HUES6 (cell line): ENCODE measurements at regions not wholly inside any gene's neighbourhood (a gene's known extent, or its start where the extent isn't known, plus 50 kb on each side); places are given as distances from the start of the nearest gene placed in this dataset.

Experiments
- H3K27ac ChIP-seq: 2 replicates; pipeline ENCODE4 v1.7.0; 2013; ENCODE audit warnings: low read depth, mild to moderate bottlenecking, low read length, inconsistent platforms
- H3K27me3 ChIP-seq: 2 replicates; pipeline ENCODE4 v1.6.1; 2013; ENCODE audit warnings: low read length; ENCODE audit not compliant: control insufficient read depth, insufficient read depth
- H3K36me3 ChIP-seq: 2 replicates; pipeline ENCODE4 v1.6.1; 2013; ENCODE audit warnings: low read length; ENCODE audit not compliant: control insufficient read depth, insufficient read depth
- H3K4me1 ChIP-seq: 2 replicates; pipeline ENCODE4 v1.6.1; 2013; ENCODE audit warnings: low read length; ENCODE audit not compliant: control insufficient read depth, insufficient read depth
- H3K4me3 ChIP-seq: 2 replicates; pipeline ENCODE4 v1.5.1; 2013; ENCODE audit warnings: low read depth, low read length
- H3K9ac ChIP-seq: one replicate; pipeline ENCODE4 v1.6.1; 2013; ENCODE audit warnings: mild to moderate bottlenecking, low read length
- H3K9me3 ChIP-seq: 2 replicates; pipeline ENCODE4 v1.6.1; 2013; ENCODE audit warnings: low read depth, low read length; ENCODE audit not compliant: control insufficient read depth, insufficient read depth

DNA sequence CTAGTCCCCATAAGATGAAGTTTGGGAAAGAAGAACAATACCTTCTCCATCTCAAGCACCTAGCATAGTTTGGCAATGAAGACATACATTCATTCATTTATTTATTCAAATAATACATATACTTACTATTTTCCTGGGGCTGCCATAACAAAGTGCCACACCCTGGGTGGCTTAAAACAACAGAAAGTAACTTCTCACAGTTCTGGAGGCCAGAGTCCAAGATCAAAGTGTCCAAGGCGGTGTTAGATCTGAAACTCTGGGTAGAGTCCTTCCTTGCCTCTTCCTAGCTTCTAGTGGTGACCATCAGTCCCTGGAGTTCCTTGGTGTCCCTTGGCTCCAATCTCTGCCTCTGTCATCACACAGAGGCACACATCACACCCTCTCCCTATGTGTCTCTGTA, 112.1 kb upstream of the IGSF21 start:
- H3K4me3 ChIP-seq: no peak overlapping the region
- no peak overlapping the region for H3K9ac ChIP-seq
- H3K4me1 ChIP-seq: no peaks in the 10 kb centered on the region

GRCh38 chr1:17998889-17999288, 108.7 kb upstream of the IGSF21 start:
- no peak overlapping the region for H3K4me3 ChIP-seq
- no peak overlapping the region for H3K9ac ChIP-seq
- H3K27ac ChIP-seq: no peak overlapping the region
- H3K9me3 ChIP-seq: no peaks in the 10 kb centered on the region
- no peaks in the 10 kb centered on the region for H3K36me3 ChIP-seq
- H3K4me1 ChIP-seq: peaks cover 8% of the 10 kb centered on the region; the same call in 1 of the 2 replicates
- peaks cover 10% of the 10 kb centered on the region for H3K27me3 ChIP-seq

More for the DNA sequence above, 112.1 kb upstream of the IGSF21 start:
- no peak overlapping the region for H3K27ac ChIP-seq
- H3K36me3 ChIP-seq: no peaks in the 10 kb centered on the region
- H3K27me3 ChIP-seq: peaks cover 10% of the 10 kb centered on the region
- no peaks in the 10 kb centered on the region; the same call in 1 of the 2 replicates for H3K9me3 ChIP-seq

GRCh38 chr1:17999884-18000283, 107.7 kb upstream of the IGSF21 start:
- Histone ChIP-seq H3K4me3 (no peak overlapping the region), H3K4me1 (peaks cover 8% of the 10 kb centered on the region; the same call in 1 of the 2 replicates), H3K27ac (no peak overlapping the region), H3K9ac (no peak overlapping the region), H3K36me3 (no peaks in the 10 kb centered on the region), H3K27me3 (peaks cover 10% of the 10 kb centered on the region), H3K9me3 (no peaks in the 10 kb centered on the region)

DNA sequence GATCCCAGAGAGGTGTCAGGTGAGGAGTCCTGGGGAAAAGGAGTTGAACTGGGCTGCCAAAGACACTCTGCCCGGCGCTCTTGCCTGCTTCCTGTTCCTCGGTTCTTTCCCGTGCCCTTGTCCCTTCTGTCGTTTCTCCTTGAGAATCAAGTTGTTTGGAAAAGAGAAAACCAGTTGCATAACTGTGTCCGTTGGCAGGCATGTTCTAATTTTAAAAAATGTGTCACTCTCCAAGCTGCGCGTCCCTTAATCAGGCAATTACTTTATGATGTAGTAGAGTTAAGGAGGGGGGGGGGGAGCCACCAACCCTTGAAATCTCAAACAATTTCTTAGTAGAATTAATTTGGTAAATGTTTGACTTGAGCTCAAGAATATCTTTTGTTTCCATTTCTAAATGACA, 105.9 kb upstream of the IGSF21 start:
- Histone ChIP-seq H3K36me3 (no peaks in the 10 kb centered on the region), H3K9me3 (no peaks in the 10 kb centered on the region), H3K4me3 (no peak overlapping the region), H3K27me3 (peaks cover 18% of the 10 kb centered on the region; the same call in 1 of the 2 replicates), H3K9ac (no peak overlapping the region), H3K27ac (no peak overlapping the region), H3K4me1 (peaks cover 8% of the 10 kb centered on the region; the same call in 1 of the 2 replicates)

DNA sequence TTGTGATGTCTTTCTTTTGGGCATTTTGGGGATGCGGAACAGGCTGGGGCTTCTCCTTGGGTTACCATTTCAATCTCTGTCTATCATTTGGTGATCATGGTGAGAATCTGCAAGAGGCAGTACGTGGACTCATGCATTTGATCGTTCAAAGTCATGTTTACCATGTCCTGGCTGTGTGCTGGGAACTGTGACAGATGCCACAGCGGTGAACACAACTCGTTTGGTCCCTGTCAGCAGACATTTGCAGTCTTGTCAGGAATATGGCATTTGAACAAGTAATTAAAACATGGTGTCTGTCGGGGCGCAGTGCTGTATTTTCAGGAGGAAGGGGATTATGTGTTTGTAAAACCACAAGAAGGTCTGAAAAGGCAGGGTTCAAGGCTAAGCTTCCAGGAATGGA, 103.3 kb upstream of the IGSF21 start:
- Histone ChIP-seq H3K4me3 (no peak overlapping the region), H3K27ac (no peak overlapping the region), H3K4me1 (peaks cover 13% of the 10 kb centered on the region), H3K36me3 (no peaks in the 10 kb centered on the region), H3K9me3 (no peaks in the 10 kb centered on the region), H3K9ac (no peak overlapping the region), H3K27me3 (peaks cover 15% of the 10 kb centered on the region; the same call in 1 of the 2 replicates)

DNA sequence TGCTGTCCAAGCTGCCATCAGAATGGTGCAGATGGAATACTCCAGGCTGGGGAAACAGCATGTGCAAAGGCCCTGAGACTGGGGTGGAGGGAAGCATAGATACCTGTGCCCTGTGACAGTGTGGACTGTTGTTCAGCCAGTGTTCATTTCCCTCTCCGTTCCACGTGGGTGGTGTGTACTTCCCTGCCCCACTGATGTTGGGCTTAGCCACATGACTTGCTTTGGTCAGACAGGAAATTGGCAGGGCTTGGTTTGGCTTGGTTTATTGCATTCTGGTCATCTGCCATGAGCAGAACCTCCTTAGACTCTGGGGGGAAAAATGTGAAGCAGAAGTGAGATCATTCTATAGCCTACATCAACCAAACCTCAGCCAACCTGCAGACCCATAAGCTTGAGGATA, 102.4 kb upstream of the IGSF21 start:
- no peaks in the 10 kb centered on the region for H3K9me3 ChIP-seq
- H3K36me3 ChIP-seq: no peaks in the 10 kb centered on the region
- H3K4me3 ChIP-seq: no peak overlapping the region
- H3K27ac ChIP-seq: no peak overlapping the region
- peaks cover 21% of the 10 kb centered on the region for H3K4me1 ChIP-seq
- H3K27me3 ChIP-seq: peaks cover 18% of the 10 kb centered on the region; the same call in 1 of the 2 replicates
- no peak overlapping the region for H3K9ac ChIP-seq

GRCh38 chr1:18007391-18008041, 100.1 kb upstream of the IGSF21 start:
- peaks cover 18% of the 10 kb centered on the region; the same call in 1 of the 2 replicates for H3K27me3 ChIP-seq
- no peak overlapping the region for H3K27ac ChIP-seq
- no peak overlapping the region for H3K4me3 ChIP-seq
- peaks cover 21% of the 10 kb centered on the region for H3K4me1 ChIP-seq
- no peaks in the 10 kb centered on the region for H3K36me3 ChIP-seq
- H3K9me3 ChIP-seq: no peaks in the 10 kb centered on the region
- H3K9ac ChIP-seq: no peak overlapping the region

- no peaks in the 10 kb centered on the region for H3K9me3 ChIP-seq
- no peak overlapping the region for H3K9ac ChIP-seq
- peaks cover 17% of the 10 kb centered on the region for H3K4me1 ChIP-seq
- H3K36me3 ChIP-seq: no peaks in the 10 kb centered on the region
- no peak overlapping the region for H3K27ac ChIP-seq
- no peak overlapping the region for H3K4me3 ChIP-seq
- peaks cover 18% of the 10 kb centered on the region; the same call in 1 of the 2 replicates for H3K27me3 ChIP-seq
Observed at GRCh38 chr1:18008081-18008480, 99.5 kb upstream of the IGSF21 start.

DNA sequence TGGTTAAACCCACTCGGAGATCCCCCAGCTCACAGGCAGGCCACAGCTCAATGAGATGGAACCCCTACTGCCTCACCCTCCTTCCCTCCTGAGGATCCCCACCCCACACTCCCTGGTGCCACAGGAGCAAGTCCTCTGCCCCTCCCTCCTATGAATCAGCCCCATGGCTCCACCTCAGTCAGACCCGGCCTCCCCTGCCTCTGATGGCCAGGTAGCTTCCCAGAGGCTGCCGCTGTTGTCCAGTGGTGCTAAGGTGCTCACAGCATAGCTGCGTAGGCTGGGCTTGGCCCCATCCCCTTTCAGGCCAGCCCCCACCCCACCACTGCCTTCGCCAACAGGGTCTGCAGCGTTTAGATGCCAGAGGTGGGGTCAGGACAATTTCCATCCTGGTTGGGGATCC, 98.5 kb upstream of the IGSF21 start:
- Histone ChIP-seq H3K9ac (no peak overlapping the region), H3K27ac (no peak overlapping the region), H3K4me1 (peaks cover 12% of the 10 kb centered on the region), H3K27me3 (peaks cover 18% of the 10 kb centered on the region; the same call in 1 of the 2 replicates), H3K36me3 (no peaks in the 10 kb centered on the region), H3K4me3 (peak overlapping the region; percentile 14; the same call in 1 of the 2 replicates), H3K9me3 (no peaks in the 10 kb centered on the region)

DNA sequence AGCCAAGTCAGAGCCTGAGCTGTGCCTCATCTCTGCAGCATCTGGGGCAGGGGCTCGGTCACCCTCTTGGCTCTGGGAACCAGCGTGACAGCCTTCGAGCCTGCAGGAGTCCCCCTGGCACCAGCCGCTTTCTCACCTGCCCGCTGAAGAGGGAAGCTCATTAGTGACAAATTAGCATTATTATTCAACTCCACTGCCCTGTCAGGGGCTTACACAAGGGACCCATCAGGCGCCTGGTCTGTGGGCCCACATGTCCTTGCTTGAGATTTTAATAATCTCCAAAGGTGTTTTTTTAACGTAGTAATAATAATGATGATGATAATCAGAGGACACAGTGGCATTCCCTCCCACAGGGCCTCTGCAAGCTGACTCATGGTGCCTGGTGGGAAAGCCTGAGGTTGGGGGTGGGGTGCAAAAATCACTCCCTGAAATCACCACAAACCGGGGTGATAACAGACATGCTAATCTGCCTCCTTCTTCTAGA, 98.1 kb upstream of the IGSF21 start:
- H3K4me3 ChIP-seq: peak overlapping the region; percentile 14; the same call in 1 of the 2 replicates

DNA sequence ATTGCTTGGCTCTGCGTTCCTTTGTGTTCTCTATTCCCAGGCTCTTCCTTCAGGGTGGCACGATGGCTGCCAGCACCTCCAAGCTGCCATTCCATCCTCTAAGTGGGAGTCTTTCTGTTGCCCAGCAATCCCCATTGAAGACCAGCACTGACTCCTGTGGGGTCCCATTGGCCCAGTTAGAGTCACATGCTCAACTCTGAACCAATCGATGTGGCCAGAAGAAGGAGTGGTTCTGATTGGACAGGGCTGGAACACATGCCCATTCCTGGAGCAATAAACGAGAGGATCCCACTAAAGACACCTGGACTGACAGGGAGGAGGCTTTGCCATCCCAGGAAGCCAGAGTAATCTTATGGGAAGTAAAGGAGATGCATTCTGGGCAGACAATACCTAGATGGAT, 97.2 kb upstream of the IGSF21 start:
- peaks cover 15% of the 10 kb centered on the region; the same call in 1 of the 2 replicates for H3K27me3 ChIP-seq
- no peak overlapping the region for H3K9ac ChIP-seq
- no peaks in the 10 kb centered on the region for H3K36me3 ChIP-seq
- no peak overlapping the region for H3K4me3 ChIP-seq
- H3K4me1 ChIP-seq: peaks cover 12% of the 10 kb centered on the region
- no peaks in the 10 kb centered on the region for H3K9me3 ChIP-seq
- H3K27ac ChIP-seq: no peak overlapping the region

More for the DNA sequence above, 98.1 kb upstream of the IGSF21 start:
- Histone ChIP-seq H3K27me3 (peaks cover 18% of the 10 kb centered on the region; the same call in 1 of the 2 replicates), H3K27ac (no peak overlapping the region), H3K36me3 (no peaks in the 10 kb centered on the region), H3K9ac (no peak overlapping the region), H3K9me3 (no peaks in the 10 kb centered on the region), H3K4me1 (peaks cover 12% of the 10 kb centered on the region)
